ENCODE measurements at regions not wholly inside any gene's neighbourhood (a gene's known extent, or its start where the extent isn't known, plus 50 kb on each side); places are given as distances from the start of the nearest gene placed in this dataset.
"Not testable (repeated sequence)": the region's sequence is repeated elsewhere in the genome, so short reads cannot be mapped to it uniquely, and the experiment has no call there.

GRCh38 chrX:121571333-121571732 is 523.9 kb downstream of the GLUD2 start:
- Histone ChIP-seq H3K27me3 (ENCODE audit: control insufficient read depth, insufficient read depth, low read length) (no peaks in the 10 kb centered on the region), H3K36me3 (ENCODE audit: control insufficient read depth, insufficient read depth, low read length) (no peaks in the 10 kb centered on the region), H3K27ac (ENCODE audit: low read length) (no peak overlapping the region), H3K9me3 (ENCODE audit: control insufficient read depth, insufficient read depth, low read depth, low read length) (no peaks in the 10 kb centered on the region), H3K4me3 (ENCODE audit: low read depth in 2 of 2, low read length in 2 of 2) (no peak overlapping the region), H3K4me1 (ENCODE audit: control insufficient read depth, insufficient read depth, low read length) (no peaks in the 10 kb centered on the region)
- DNase-seq (ENCODE audit: low read depth, low spot score) (no peak), ATAC-seq (no peak)
- intact Hi-C loops (cut with micrococcal nuclease; ENCODE audit: unreplicated experiment), result loop anchor here (10.0 kb wide), 1 partner anchor 777 kb away; no protein-coding TSS in a partner anchor
- no peak for TF ChIP-seq SIN3A (IDR thresholded peaks at IDR 0.05; ENCODE audit: borderline replicate concordance, insufficient read depth, low read depth, low read length)
- TF ChIP-seq REST (IDR thresholded peaks at IDR 0.05; ENCODE audit: insufficient read depth in 1 of 2, low read depth in 2 of 2, low read length in 1 of 2), result no peak
- no peak for TF ChIP-seq CTCF (IDR thresholded peaks at IDR 0.05)
- TF ChIP-seq TCF7L2 (IDR thresholded peaks at IDR 0.05; ENCODE audit: low read depth, low read length), result no peak
- no peak for TF ChIP-seq POLR2AphosphoS5 (IDR thresholded peaks at IDR 0.05; ENCODE audit: low read depth, low read length)
- BruUV-seq (replicated peaks), result no TSS peak
- in situ Hi-C loops (cut with HindIII; ENCODE audit: low pct_unique_long_range_greater_than_20kb, low sequenced_read_pairs), result no loop called here
- CTCF ChIA-PET, result no interaction called here
- POLR2A ChIA-PET, result no interaction called here

- BruUV-seq (replicated peaks); ATAC-seq; CTCF ChIA-PET; DNase-seq (ENCODE audit: low read depth, low spot score); H3K36me3 ChIP-seq (ENCODE audit: control insufficient read depth, insufficient read depth, low read length); H3K27ac ChIP-seq (ENCODE audit: low read length); H3K27me3 ChIP-seq (ENCODE audit: control insufficient read depth, insufficient read depth, low read length); H3K9me3 ChIP-seq (ENCODE audit: control insufficient read depth, insufficient read depth, low read depth, low read length); H3K4me3 ChIP-seq (ENCODE audit: low read depth in 2 of 2, low read length in 2 of 2); POLR2A ChIA-PET; H3K4me1 ChIP-seq (ENCODE audit: control insufficient read depth, insufficient read depth, low read length); in situ Hi-C loops (cut with HindIII; ENCODE audit: low pct_unique_long_range_greater_than_20kb, low sequenced_read_pairs): not testable (repeated sequence)
- intact Hi-C loops (cut with micrococcal nuclease; ENCODE audit: unreplicated experiment), result loop anchor here (10.0 kb wide), 1 partner anchor 780 kb away; no protein-coding TSS in a partner anchor
Measured at GRCh38 chrX:121574384-121574783, 527.0 kb downstream of the GLUD2 start.

- intact Hi-C loops (cut with micrococcal nuclease; ENCODE audit: unreplicated experiment), result loop anchor here (10.0 kb wide), 1 partner anchor 784 kb away; no protein-coding TSS in a partner anchor
- H3K9me3 ChIP-seq (ENCODE audit: control insufficient read depth, insufficient read depth, low read depth, low read length), result no peaks in the 10 kb centered on the region
- no peak overlapping the region for H3K27ac ChIP-seq (ENCODE audit: low read length)
- peak; percentile 1 for DNase-seq (ENCODE audit: low read depth, low spot score)
- H3K4me3 ChIP-seq (ENCODE audit: low read depth in 2 of 2, low read length in 2 of 2), result no peak overlapping the region
- in situ Hi-C loops (cut with HindIII; ENCODE audit: low pct_unique_long_range_greater_than_20kb, low sequenced_read_pairs), result no loop called here
- H3K36me3 ChIP-seq (ENCODE audit: control insufficient read depth, insufficient read depth, low read length), result no peaks in the 10 kb centered on the region
- CTCF ChIA-PET, result no interaction called here
- TF ChIP-seq TCF7L2 (IDR thresholded peaks at IDR 0.05; ENCODE audit: low read depth, low read length), result no peak
- peak; percentile 20; the same call in 1 of the 2 replicates for TF ChIP-seq CTCF (IDR thresholded peaks at IDR 0.05)
- no TSS peak for BruUV-seq (replicated peaks)
- ATAC-seq, result no peak
- POLR2A ChIA-PET, result no interaction called here
- H3K4me1 ChIP-seq (ENCODE audit: control insufficient read depth, insufficient read depth, low read length), result no peaks in the 10 kb centered on the region
- H3K27me3 ChIP-seq (ENCODE audit: control insufficient read depth, insufficient read depth, low read length), result no peaks in the 10 kb centered on the region
Measured at GRCh38 chrX:121579016-121579760, 531.8 kb downstream of the GLUD2 start.

Data from Panc1 (cell line).